SK-N-SH (cell line): ENCODE measurements at regions not wholly inside any gene's neighbourhood (a gene's known extent, or its start where the extent isn't known, plus 50 kb on each side); places are given as distances from the start of the nearest gene placed in this dataset.
"Not testable (repeated sequence)": the region's sequence is repeated elsewhere in the genome, so short reads cannot be mapped to it uniquely, and the experiment has no call there.

Experiments
- CTCF ChIA-PET: fragments of 300-600, 350-600 bp; formaldehyde crosslinking; extraction: SDS; loops from one replicate; lab custom pipeline; 2021; lab: Yijun Ruan, JAX
- POLR2A ChIA-PET: fragments of 350-600 bp; sonication (Branson Sonifier 250); formaldehyde crosslinking; extraction: SDS; loops from one replicate; lab custom pipeline; 2020; ENCODE audit warnings: antibody characterized with exemption, inconsistent platforms; lab: Yijun Ruan, JAX
- DNase-seq: peaks from one replicate; pipeline ENCODE4 v3.0.0; 2012
- H2AFZ ChIP-seq: fragments of 200-600 bp; sonication (generic); 2 replicates; pipeline ENCODE4 v1.8.1; 2016; ENCODE audit warnings: antibody characterized with exemption, mild to moderate bottlenecking, low read depth
- H3F3A ChIP-seq: fragments of 200-600 bp; sonication (generic); replicated peaks from 2 replicates; pipeline ENCODE3; 2016; ENCODE audit warnings: antibody characterized with exemption, mild to moderate bottlenecking; ENCODE audit not compliant: insufficient read depth
- H3K27ac ChIP-seq, 2 experiments: fragments of 200-500 bp in 1 of 2; fragments of 200-600 bp in 1 of 2; sonication (Bioruptor generic) in 1 of 2; sonication (generic), shearing (Covaris generic) in 1 of 2; 2 replicates each; pipeline versions ENCODE4 v1.5.1 to v1.6.1; 2014 to 2016; ENCODE audit warnings: low read depth in 2 of 2, inconsistent platforms in 1 of 2, low read length in 1 of 2, mild to moderate bottlenecking in 1 of 2, mixed read lengths in 1 of 2
- H3K27me3 ChIP-seq: fragments of 200-600 bp; sonication (generic), shearing (Covaris generic); 2 replicates; pipeline ENCODE4 v1.6.1; 2016; ENCODE audit warnings: mixed run types; ENCODE audit not compliant: insufficient read depth
- H3K36me3 ChIP-seq, 2 experiments: fragments of 200-500 bp in 1 of 2; fragments of 200-600 bp in 1 of 2; sonication (Bioruptor generic) in 1 of 2; sonication (generic) in 1 of 2; replicated peaks in 1 of 2; 2 replicates each; pipeline versions ENCODE3 to v1.5.1; 2014 to 2016; ENCODE audit warnings: low read length in 1 of 2, mild to moderate bottlenecking in 1 of 2; ENCODE audit not compliant: insufficient read depth in 2 of 2, control insufficient read depth in 1 of 2
- H3K4me1 ChIP-seq, 2 experiments: fragments of 200-500 bp in 1 of 2; fragments of 200-600 bp in 1 of 2; sonication (Bioruptor generic) in 1 of 2; sonication (generic), shearing (Covaris generic) in 1 of 2; 2 replicates each; pipeline versions ENCODE4 v1.5.1 to v1.6.1; 2014 to 2016; ENCODE audit warnings: low read depth in 1 of 2, low read length in 1 of 2, mixed run types in 1 of 2; ENCODE audit not compliant: insufficient read depth in 2 of 2, control insufficient read depth in 1 of 2
- H3K4me2 ChIP-seq: fragments of 200-600 bp; sonication (generic), shearing (Covaris generic); 2 replicates; pipeline ENCODE4 v1.6.1; 2017; ENCODE audit warnings: mixed run types
- H3K4me3 ChIP-seq, 2 experiments: fragments of 200-500 bp in 1 of 2; fragments of 200-600 bp in 1 of 2; sonication (Bioruptor generic) in 1 of 2; sonication (generic), shearing (Covaris generic) in 1 of 2; 2 replicates each; pipeline versions ENCODE4 v1.5.1 to v1.8.1; 2014 to 2016; ENCODE audit warnings: low read depth in 2 of 2, inconsistent platforms in 1 of 2, low read length in 1 of 2, mild to moderate bottlenecking in 1 of 2, mixed read lengths in 1 of 2, moderate library complexity in 1 of 2
- H3K79me2 ChIP-seq: fragments of 200-600 bp; sonication (generic); 2 replicates; pipeline ENCODE4 v1.8.1; 2017; ENCODE audit warnings: mild to moderate bottlenecking; ENCODE audit not compliant: insufficient read depth
- H3K9ac ChIP-seq: fragments of 200-600 bp; sonication (generic); 2 replicates; pipeline ENCODE4 v1.6.1; 2017; ENCODE audit warnings: mixed run types
- H3K9me2 ChIP-seq: fragments of 200-600 bp; sonication (generic); 2 replicates; pipeline ENCODE4 v1.6.1; 2017; ENCODE audit warnings: mixed run types
- H3K9me3 ChIP-seq: fragments of 200-600 bp; sonication (generic); 2 replicates; pipeline ENCODE4 v1.6.1; 2017; ENCODE audit warnings: mixed run types, mild to moderate bottlenecking, moderate library complexity
- H4K20me1 ChIP-seq: fragments of 200-600 bp; sonication (generic); 2 replicates; pipeline ENCODE4 v1.6.1; 2017; ENCODE audit warnings: mild to moderate bottlenecking, mixed run types; ENCODE audit not compliant: insufficient read depth
- CHD2 ChIP-seq: fragments of 150-350 bp; IDR thresholded peaks from 2 replicates; pipeline ENCODE4 v1.6.1; 2018; ENCODE audit warnings: low read length; ENCODE audit not compliant: partially characterized antibody
- CTCF ChIP-seq: fragments of 200-600 bp; sonication (generic); IDR thresholded peaks from 2 replicates; pipeline ENCODE4 v1.6.1; 2017; ENCODE audit warnings: antibody characterized with exemption, mild to moderate bottlenecking, moderate library complexity
- EZH2phosphoT487 ChIP-seq: fragments of 200-600 bp; sonication (generic); IDR thresholded peaks from 2 replicates; pipeline ENCODE4 v1.6.1; 2017; ENCODE audit warnings: low read depth, mixed run types, mild to moderate bottlenecking, antibody characterized with exemption, moderate library complexity, borderline replicate concordance
- FOSL2 ChIP-seq: IDR thresholded peaks from 2 replicates; pipeline ENCODE4 v1.4.0; 2012; ENCODE audit warnings: low read depth, mild to moderate bottlenecking, moderate library complexity, borderline replicate concordance
- FOXJ3 ChIP-seq: sonication (generic); formaldehyde crosslinking; IDR thresholded peaks from 2 replicates; pipeline ENCODE4 v1.5.1; 2020; ENCODE audit warnings: mild to moderate bottlenecking, missing genetic modification reagents
- FOXM1 ChIP-seq: IDR thresholded peaks from 2 replicates; pipeline ENCODE4 v1.4.0; 2012; ENCODE audit warnings: low read depth, mild to moderate bottlenecking
- JUND ChIP-seq: IDR thresholded peaks from 2 replicates; pipeline ENCODE4 v1.4.0; 2012
- MEF2A ChIP-seq: IDR thresholded peaks from 2 replicates; pipeline ENCODE4 v1.4.0; 2012; ENCODE audit warnings: low read depth, borderline replicate concordance
- MXI1 ChIP-seq: IDR thresholded peaks from 2 replicates; pipeline ENCODE4 v1.6.1; 2012; ENCODE audit warnings: mild to moderate bottlenecking, low read depth, low read length, improper control_type of control experiment
- NFIC ChIP-seq: IDR thresholded peaks from 2 replicates; pipeline ENCODE4 v1.4.0; 2012; ENCODE audit warnings: borderline replicate concordance
- RCOR1 ChIP-seq: fragments of 150-350 bp; IDR thresholded peaks from 2 replicates; pipeline ENCODE4 v1.6.1; 2017; ENCODE audit warnings: antibody characterized with exemption, low read length
- RFX5 ChIP-seq: IDR thresholded peaks from 2 replicates; pipeline ENCODE4 v1.6.1; 2012; ENCODE audit warnings: mild to moderate bottlenecking, improper control_type of control experiment, low read length
- SIN3A ChIP-seq: IDR thresholded peaks from 2 replicates; pipeline ENCODE4 v1.6.1; 2012; ENCODE audit warnings: low read depth, mild to moderate bottlenecking, low read length, moderate library complexity, borderline replicate concordance
- TAF1 ChIP-seq: IDR thresholded peaks from 2 replicates; pipeline ENCODE4 v1.6.1; 2012; ENCODE audit warnings: low read depth, mild to moderate bottlenecking, low read length, moderate library complexity, borderline replicate concordance
- TCF12 ChIP-seq: IDR thresholded peaks from 2 replicates; pipeline ENCODE4 v1.4.0; 2012
- USF1 ChIP-seq: IDR thresholded peaks from 2 replicates; pipeline ENCODE4 v1.4.0; 2012; ENCODE audit warnings: low read depth, borderline replicate concordance
- WGBS: methylation state at CpG from one replicate; pipeline ENCODE4 v1.1.6; 2017; ENCODE audit warnings: low lambda C conversion rate; 5-methylcytosine and 5-hydroxymethylcytosine counted together

- TF ChIP-seq USF1 (no peak), NFIC (no peak), TCF12 (no peak), MEF2A (no peak)
Measured at GRCh38 chr12:53871367-53871766, 67.3 kb upstream of the HOXC13 start (continued).

- Histone ChIP-seq H3K36me3 (no peaks in the 10 kb centered on the region), H3K9ac (no peak overlapping the region), H2AFZ (no peak overlapping the region), H3F3A (no peaks in the 10 kb centered on the region), H3K79me2 (no peaks in the 10 kb centered on the region), H3K4me1 (no peaks in the 10 kb centered on the region), H3K4me3 (no peak overlapping the region), H3K27me3 (peaks cover 27% of the 10 kb centered on the region; the same call in 1 of the 2 replicates), H3K27ac (no peak overlapping the region), H4K20me1 (no peaks in the 10 kb centered on the region), H3K4me2 (no peak overlapping the region), H3K9me3 (no peaks in the 10 kb centered on the region), H3K9me2 (no peaks in the 10 kb centered on the region)
- DNase-seq, result no peak
- WGBS, result 7% methylated on average over 2 of the region's 2 CpGs
- CTCF ChIA-PET, result no interaction called here
- TF ChIP-seq FOXJ3 (CRISPR knock-in tag), result no peak
- no peak for TF ChIP-seq JUND
- TF ChIP-seq SIN3A, result no peak
- TF ChIP-seq CHD2, result no peak
- no peak for TF ChIP-seq EZH2phosphoT487
- no peak for TF ChIP-seq MXI1
- TF ChIP-seq FOSL2, result no peak
- no peak for TF ChIP-seq TAF1
- no peak for TF ChIP-seq FOXM1
- no peak for TF ChIP-seq RCOR1
- no peak for TF ChIP-seq CTCF
- TF ChIP-seq MEF2A, result no peak
- no peak for TF ChIP-seq RFX5
- POLR2A ChIA-PET, result no interaction called here
Measured at GRCh38 chr12:53872367-53872766, 66.3 kb upstream of the HOXC13 start.

GRCh38 chr12:53877961-53878360 is 60.7 kb upstream of the HOXC13 start:
- H4K20me1 ChIP-seq, H3F3A ChIP-seq, CTCF ChIA-PET, H3K4me1 ChIP-seq, H3K9me3 ChIP-seq, H3K27ac ChIP-seq, H3K4me2 ChIP-seq, H3K9ac ChIP-seq, H3K9me2 ChIP-seq, POLR2A ChIA-PET, H2AFZ ChIP-seq, H3K79me2 ChIP-seq, DNase-seq, H3K36me3 ChIP-seq, H3K4me3 ChIP-seq: not testable (repeated sequence)
- peaks cover 13% of the 10 kb centered on the region; the same call in 1 of the 2 replicates for H3K27me3 ChIP-seq
- 0% methylated on average over 3 of the region's 3 CpGs for WGBS
